ENCODE measurements at regions not wholly inside any gene's neighbourhood (a gene's known extent, or its start where the extent isn't known, plus 50 kb on each side); places are given as distances from the start of the nearest gene placed in this dataset.

GRCh38 chrX:1928805-1929204, 313.9 kb downstream of the ASMT start:
- DNase-seq, result no peak
- Mint-ChIP-seq H3K4me3 (no peak overlapping the region), H3K36me3 (ENCODE audit: low read depth) (no peaks in the 10 kb centered on the region), H3K27ac (no peak overlapping the region), H3K4me1 (ENCODE audit: low read depth) (peaks cover 13% of the 10 kb centered on the region), H3K27me3 (ENCODE audit: insufficient read depth) (peaks cover 2% of the 10 kb centered on the region), H3K9me3 (peaks cover 4% of the 10 kb centered on the region; the same call in 1 of the 2 replicates)
- TF ChIP-seq CTCF (IDR thresholded peaks at IDR 0.05), result no peak

DNA sequence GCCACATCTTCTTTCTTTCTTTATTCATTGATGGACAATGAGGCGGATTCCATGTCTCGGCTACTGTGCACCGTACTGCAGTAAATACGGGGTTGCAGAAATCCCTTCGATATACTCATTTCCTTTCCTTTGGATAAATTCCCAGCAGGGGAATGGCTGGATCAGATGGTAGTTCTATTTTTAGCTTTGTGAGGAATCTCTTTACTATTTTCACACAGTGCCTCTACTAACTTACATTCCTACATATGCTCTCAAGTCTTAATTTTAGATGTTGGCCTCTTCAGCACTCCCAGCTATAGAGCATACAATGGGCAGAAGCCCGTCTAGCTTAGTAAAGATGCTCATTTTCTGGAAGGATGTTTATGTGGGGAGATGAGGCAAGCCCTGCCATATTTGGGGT, 317.4 kb downstream of the ASMT start:
- no peak overlapping the region for H3K27ac Mint-ChIP-seq
- H3K36me3 Mint-ChIP-seq (ENCODE audit: low read depth), result no peaks in the 10 kb centered on the region
- peaks cover 8% of the 10 kb centered on the region for H3K4me1 Mint-ChIP-seq (ENCODE audit: low read depth)
- peak; percentile 26 for DNase-seq
- H3K4me3 Mint-ChIP-seq, result no peak overlapping the region
- H3K9me3 Mint-ChIP-seq, result peaks cover 4% of the 10 kb centered on the region; the same call in 1 of the 2 replicates
- TF ChIP-seq CTCF (IDR thresholded peaks at IDR 0.05), result no peak
- no peaks in the 10 kb centered on the region; the same call in none of the 2 replicates for H3K27me3 Mint-ChIP-seq (ENCODE audit: insufficient read depth)

DNA sequence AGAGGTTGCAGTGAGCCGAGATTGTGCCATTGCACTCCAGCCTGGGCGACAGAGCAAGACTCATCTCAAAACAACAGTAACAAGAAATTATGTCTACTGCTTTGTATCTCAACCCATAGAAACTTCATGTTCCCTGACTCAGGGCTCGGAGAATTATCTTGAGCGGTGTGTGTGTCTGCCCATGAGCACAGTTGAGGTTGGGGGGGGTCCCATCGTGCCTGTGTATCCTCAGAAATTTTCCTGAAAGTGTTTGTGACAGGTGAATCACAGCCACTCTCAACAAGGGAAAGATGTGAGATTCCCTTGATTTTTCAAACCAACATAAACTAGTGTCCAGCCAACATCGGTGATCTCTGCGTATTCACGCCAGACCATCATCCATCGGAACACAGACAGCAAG, 319.1 kb downstream of the ASMT start:
- TF ChIP-seq CTCF (IDR thresholded peaks at IDR 0.05), result no peak
- Mint-ChIP-seq H3K36me3 (ENCODE audit: low read depth) (no peaks in the 10 kb centered on the region), H3K27ac (no peak overlapping the region), H3K9me3 (peaks cover 6% of the 10 kb centered on the region; the same call in 1 of the 2 replicates), H3K4me1 (ENCODE audit: low read depth) (peaks cover 8% of the 10 kb centered on the region), H3K4me3 (no peak overlapping the region), H3K27me3 (ENCODE audit: insufficient read depth) (no peaks in the 10 kb centered on the region; the same call in 1 of the 2 replicates)
- DNase-seq, result no peak

GRCh38 chrX:1935805-1936204, 320.9 kb downstream of the ASMT start:
- Mint-ChIP-seq H3K9me3 (peaks cover 5% of the 10 kb centered on the region; the same call in 1 of the 2 replicates), H3K27me3 (ENCODE audit: insufficient read depth) (no peaks in the 10 kb centered on the region; the same call in 1 of the 2 replicates), H3K27ac (no peak overlapping the region), H3K4me1 (ENCODE audit: low read depth) (peaks cover 8% of the 10 kb centered on the region), H3K4me3 (no peak overlapping the region; the same call in 1 of the 2 replicates), H3K36me3 (ENCODE audit: low read depth) (no peaks in the 10 kb centered on the region)
- no peak for DNase-seq
- no peak for TF ChIP-seq CTCF (IDR thresholded peaks at IDR 0.05)

GRCh38 chrX:1938190-1938589, 323.3 kb downstream of the ASMT start:
- TF ChIP-seq CTCF (IDR thresholded peaks at IDR 0.05), result no peak
- no peak for DNase-seq
- no peaks in the 10 kb centered on the region; the same call in 1 of the 2 replicates for H3K4me1 Mint-ChIP-seq (ENCODE audit: low read depth)
- H3K27ac Mint-ChIP-seq, result no peak overlapping the region
- peaks cover 4% of the 10 kb centered on the region for H3K27me3 Mint-ChIP-seq (ENCODE audit: insufficient read depth)
- peaks cover 13% of the 10 kb centered on the region; the same call in 1 of the 2 replicates for H3K9me3 Mint-ChIP-seq
- peaks cover 3% of the 10 kb centered on the region; the same call in 1 of the 2 replicates for H3K36me3 Mint-ChIP-seq (ENCODE audit: low read depth)
- H3K4me3 Mint-ChIP-seq, result no peak overlapping the region

Data from HFFc6 (cell line).